Naive B cell (primary cell): ENCODE measurements at regions not wholly inside any gene's neighbourhood (a gene's known extent, or its start where the extent isn't known, plus 50 kb on each side); places are given as distances from the start of the nearest gene placed in this dataset.
A peak's percentile ranks its signal among the peaks of the same experiment; 100 is the strongest.

Source experiments
- ATAC-seq, 2 donors: fragments of 150-1000 bp; cut with Tn5 transposase; 2 replicates each; pipeline ENCODE4 v1.10.0; 2021; ENCODE audit warnings: low read depth in 2 of 2, mild to moderate bottlenecking in 2 of 2, moderate library complexity in 2 of 2
- DNase-seq: peaks from one replicate; pipeline ENCODE4 v3.0.0; 2022
- H3K27ac Mint-ChIP-seq, 6 donors: one replicate each; pipeline ENCODE4 v1.8.0; 2020 to 2022; ENCODE audit warnings: mild to moderate bottlenecking in 6 of 6, mixed read lengths in 6 of 6, moderate library complexity in 5 of 6, inconsistent platforms in 2 of 6
- H3K27me3 Mint-ChIP-seq, 3 donors: one replicate each; pipeline ENCODE4 v1.8.0; 2021 to 2022; ENCODE audit warnings: mixed read lengths in 3 of 3, mild to moderate bottlenecking in 1 of 3
- H3K36me3 Mint-ChIP-seq, 2 donors: one replicate each; pipeline ENCODE4 v1.8.0; 2020 to 2022; ENCODE audit warnings: mixed read lengths in 2 of 2, inconsistent platforms in 1 of 2, mild to moderate bottlenecking in 1 of 2
- H3K4me1 Mint-ChIP-seq, 3 donors: one replicate each; pipeline ENCODE4 v1.8.0; 2020 to 2022; ENCODE audit warnings: mixed read lengths in 3 of 3, inconsistent platforms in 1 of 3, mild to moderate bottlenecking in 1 of 3, moderate library complexity in 1 of 3
- H3K4me3 Mint-ChIP-seq, 8 donors: one replicate each; pipeline ENCODE4 v1.8.0; 2020 to 2022; ENCODE audit warnings: mild to moderate bottlenecking in 8 of 8, mixed read lengths in 8 of 8, moderate library complexity in 8 of 8, inconsistent platforms in 2 of 8
- H3K9me3 Mint-ChIP-seq, 7 donors: one replicate each; pipeline ENCODE4 v1.8.0; 2020 to 2022; ENCODE audit warnings: mixed read lengths in 7 of 7, mild to moderate bottlenecking in 5 of 7, inconsistent platforms in 2 of 7, moderate library complexity in 1 of 7

DNA sequence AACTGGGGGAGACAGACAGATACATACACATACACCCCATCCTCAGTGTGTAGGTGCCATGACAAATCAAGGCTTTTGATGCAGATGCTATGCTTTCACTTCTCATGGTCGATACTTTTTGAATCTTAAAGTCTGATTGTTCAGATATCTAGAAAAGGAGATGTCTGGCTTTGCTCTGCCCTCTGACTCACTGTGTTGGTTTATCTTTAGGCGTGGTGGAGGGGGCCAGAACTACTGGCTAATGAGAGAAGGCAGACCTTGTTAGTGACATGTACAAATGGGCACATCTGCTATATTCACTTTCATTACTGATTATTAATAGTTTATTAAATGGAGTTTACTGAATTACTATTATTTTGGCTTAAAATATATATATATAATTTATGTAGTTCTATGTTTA lies 444.3 kb upstream of the RGS6 start:
- Mint-ChIP-seq H3K4me3 (no peak overlapping the region), H3K36me3 (peaks cover 0 to 16% of the 10 kb centered on the region in 2 donors), H3K27ac (peak overlapping the region in 1 of 6 donors; percentile 52), H3K9me3 (no peaks in the 10 kb centered on the region), H3K27me3 (no peaks in the 10 kb centered on the region), H3K4me1 (peaks cover 34 to 45% (median 35%) of the 10 kb centered on the region in 3 donors)
- no peak for ATAC-seq
- DNase-seq, result no peak

DNA sequence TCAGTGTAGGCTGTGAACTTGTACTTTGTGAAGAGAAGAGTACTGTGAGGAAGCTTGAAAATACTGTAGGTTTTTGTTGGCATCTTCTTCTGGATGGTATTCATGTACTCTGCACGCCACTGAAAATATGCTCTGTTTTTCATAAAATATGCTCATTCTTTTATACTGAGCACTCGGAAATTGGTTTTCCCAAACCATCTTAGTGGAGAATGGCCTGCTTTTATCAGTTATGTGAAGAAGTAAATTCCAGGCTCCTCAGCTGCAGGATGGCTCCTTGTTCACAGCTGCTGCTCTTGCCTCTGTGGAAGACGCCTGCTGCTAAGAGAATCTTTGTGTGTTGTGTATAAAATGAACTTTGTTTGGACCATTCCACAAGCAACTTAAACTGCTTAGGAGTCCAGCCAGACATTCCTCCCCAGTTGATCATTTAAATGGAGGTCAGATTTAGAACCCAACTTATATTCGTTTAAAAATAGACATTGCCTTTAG lies 443.5 kb upstream of the RGS6 start:
- H3K4me1 Mint-ChIP-seq, result peaks cover 31 to 42% (median 35%) of the 10 kb centered on the region in 3 donors
- no peak for DNase-seq
- no peaks in the 10 kb centered on the region for H3K9me3 Mint-ChIP-seq
- ATAC-seq, result no peak
- H3K27ac Mint-ChIP-seq, result peak overlapping the region in 1 of 6 donors; percentile 6
- peaks cover 0 to 16% of the 10 kb centered on the region in 2 donors for H3K36me3 Mint-ChIP-seq
- no peak overlapping the region for H3K4me3 Mint-ChIP-seq
- H3K27me3 Mint-ChIP-seq, result no peaks in the 10 kb centered on the region

DNA sequence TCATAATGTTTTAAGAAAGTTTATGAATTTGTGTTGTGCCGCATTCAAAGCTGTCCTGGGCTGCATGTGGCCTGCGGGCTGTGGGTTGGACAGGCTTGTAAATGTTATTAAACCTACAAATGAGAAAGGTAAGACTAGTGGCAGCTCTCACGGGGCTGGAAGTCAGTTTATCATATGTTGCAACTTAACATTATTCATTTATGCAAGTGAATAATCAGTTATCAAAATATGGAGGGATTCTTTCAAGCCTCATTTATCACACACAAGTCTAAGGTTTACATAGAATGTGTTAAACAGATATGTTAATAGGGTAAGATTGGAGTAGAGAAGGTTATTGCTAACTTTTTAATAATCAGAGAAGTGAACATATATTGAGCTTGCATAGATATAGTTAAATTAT lies 442.5 kb upstream of the RGS6 start:
- no peaks in the 10 kb centered on the region for H3K9me3 Mint-ChIP-seq
- H3K4me3 Mint-ChIP-seq, result no peak overlapping the region
- peak overlapping the region in 3 of 6 donors; percentile 1 to 85 (median 45) for H3K27ac Mint-ChIP-seq
- no peak for DNase-seq
- no peak for ATAC-seq
- no peaks in the 10 kb centered on the region for H3K27me3 Mint-ChIP-seq
- H3K36me3 Mint-ChIP-seq, result peaks cover 0 to 16% of the 10 kb centered on the region in 2 donors
- H3K4me1 Mint-ChIP-seq, result peaks cover 33 to 44% (median 40%) of the 10 kb centered on the region in 3 donors

DNA sequence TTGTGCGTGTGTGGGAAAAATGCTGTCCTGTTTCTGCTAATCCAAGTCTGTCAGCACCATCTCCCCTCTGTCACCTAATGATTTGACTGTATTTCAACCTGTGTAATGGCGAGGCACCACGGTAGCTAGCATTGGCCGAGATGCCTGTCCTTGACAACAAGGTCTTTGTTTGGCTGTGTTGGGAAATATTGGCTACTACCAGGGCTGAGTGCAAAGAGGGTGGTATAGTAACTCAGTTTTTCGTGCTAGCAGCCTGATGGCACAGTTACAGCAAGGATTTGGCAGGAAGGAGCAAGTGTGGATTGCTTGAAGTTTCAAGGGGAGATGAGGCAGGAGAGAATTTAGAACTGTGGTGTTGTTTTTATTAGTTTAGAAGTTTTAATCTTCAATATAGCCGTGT lies 440.3 kb upstream of the RGS6 start:
- no peak overlapping the region for H3K4me3 Mint-ChIP-seq
- H3K4me1 Mint-ChIP-seq, result peaks cover 25 to 44% (median 40%) of the 10 kb centered on the region in 3 donors
- no peaks in the 10 kb centered on the region for H3K27me3 Mint-ChIP-seq
- H3K9me3 Mint-ChIP-seq, result peaks cover 0 to 8% (median 0%) of the 10 kb centered on the region in 7 donors
- peak overlapping the region in 2 of 6 donors; percentile 11 to 89 for H3K27ac Mint-ChIP-seq
- no peak for ATAC-seq
- DNase-seq, result no peak
- peaks cover 0 to 17% of the 10 kb centered on the region in 2 donors for H3K36me3 Mint-ChIP-seq

DNA sequence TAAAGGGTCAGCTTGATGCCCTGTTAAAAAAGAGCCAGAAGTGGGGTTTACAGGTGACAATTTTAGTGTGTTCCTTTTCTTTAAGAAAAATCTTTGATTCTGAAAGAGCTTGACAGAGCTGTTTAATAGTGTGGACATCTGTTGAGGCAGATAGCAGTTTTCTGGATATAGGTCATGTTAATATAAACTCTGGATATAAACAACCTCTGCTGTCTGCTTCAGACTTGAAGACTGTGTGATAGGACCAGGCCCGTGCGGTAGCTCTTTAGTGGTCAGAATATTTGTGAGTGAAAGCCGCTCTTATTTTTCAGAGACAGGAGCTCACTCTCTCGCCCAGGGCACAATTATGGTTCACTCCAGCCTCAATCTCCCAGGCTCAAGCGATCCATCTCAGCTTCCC lies 439.9 kb upstream of the RGS6 start:
- H3K4me3 Mint-ChIP-seq, result no peak overlapping the region
- H3K27me3 Mint-ChIP-seq, result no peaks in the 10 kb centered on the region
- peaks cover 24 to 41% (median 39%) of the 10 kb centered on the region in 3 donors for H3K4me1 Mint-ChIP-seq
- H3K36me3 Mint-ChIP-seq, result peaks cover 0 to 13% of the 10 kb centered on the region in 2 donors
- peaks cover 0 to 8% (median 0%) of the 10 kb centered on the region in 7 donors for H3K9me3 Mint-ChIP-seq
- DNase-seq (no peak), ATAC-seq (no peak)
- H3K27ac Mint-ChIP-seq, result peak overlapping the region in 1 of 6 donors; percentile 89

DNA sequence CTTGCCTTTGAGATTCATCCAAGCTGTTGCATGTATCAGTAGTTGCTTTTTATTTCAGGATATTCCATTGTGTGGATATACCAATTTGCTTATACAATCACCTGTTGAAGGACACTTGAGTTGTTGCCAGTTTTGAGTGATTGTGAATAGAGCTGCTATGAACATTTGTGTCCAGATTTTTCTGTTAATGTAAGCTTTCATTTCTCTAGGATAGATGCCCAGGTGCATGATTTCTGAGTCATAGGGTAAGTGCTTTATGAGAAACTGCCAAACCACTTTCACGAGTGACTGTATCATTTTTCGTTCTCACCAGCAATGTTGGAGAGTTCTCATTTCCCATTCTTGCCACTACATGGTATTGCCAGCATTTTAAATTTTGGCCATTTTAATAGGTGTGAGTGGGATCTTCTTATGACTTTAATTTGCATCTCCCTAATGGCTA lies 434.6 kb upstream of the RGS6 start:
- Mint-ChIP-seq H3K9me3 (peaks cover 0 to 8% (median 0%) of the 10 kb centered on the region in 7 donors), H3K4me3 (no peak overlapping the region), H3K27ac (peak overlapping the region in 2 of 6 donors; percentile 81 to 87), H3K27me3 (no peaks in the 10 kb centered on the region), H3K36me3 (peaks cover 0 to 9% of the 10 kb centered on the region in 2 donors), H3K4me1 (peaks cover 26 to 60% (median 59%) of the 10 kb centered on the region in 3 donors)
- DNase-seq (no peak), ATAC-seq (no peak)

DNA sequence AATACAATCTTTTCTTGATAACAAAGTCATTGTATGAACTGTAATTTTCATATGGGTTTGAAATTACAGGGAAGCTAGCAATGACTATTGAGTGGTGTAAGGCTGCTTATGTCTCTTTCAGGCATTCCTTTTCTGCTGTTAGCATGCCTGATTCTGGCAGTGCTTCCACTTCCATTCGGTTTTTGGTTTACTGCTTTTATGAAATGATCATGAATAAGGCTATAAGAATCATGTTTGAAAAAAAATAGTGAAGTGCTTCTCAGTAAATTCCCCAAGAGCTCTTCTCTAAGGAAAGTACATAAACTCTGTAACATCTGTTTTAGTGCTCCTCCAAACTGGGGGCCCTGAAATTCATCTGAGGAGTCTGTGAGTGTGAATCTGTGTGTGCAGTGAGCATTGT lies 434.0 kb upstream of the RGS6 start:
- H3K27ac Mint-ChIP-seq, result peak overlapping the region in 3 of 6 donors; percentile 1 to 87 (median 81)
- no peak overlapping the region for H3K4me3 Mint-ChIP-seq
- H3K4me1 Mint-ChIP-seq, result peaks cover 26 to 55% (median 53%) of the 10 kb centered on the region in 3 donors

DNA sequence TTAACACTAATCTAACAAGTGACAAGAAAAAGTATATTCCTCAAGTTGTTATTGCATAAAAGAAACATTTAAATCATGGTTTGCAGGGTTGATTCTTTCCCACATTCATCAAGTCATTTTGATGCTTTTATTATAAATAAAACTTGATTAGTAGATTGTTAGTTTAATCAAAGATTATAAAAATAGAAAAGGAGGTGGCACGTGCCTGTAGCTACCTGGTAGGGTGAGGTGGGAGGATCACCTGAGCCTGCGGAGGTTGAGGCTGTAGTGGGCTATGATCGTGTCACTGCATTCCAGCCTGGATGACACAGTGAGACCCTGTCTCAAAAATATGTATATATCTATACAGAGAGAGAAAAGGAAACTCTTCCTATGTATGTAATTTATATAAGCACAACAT lies 433.2 kb upstream of the RGS6 start:
- ATAC-seq (no peak), DNase-seq (no peak)
- H3K27ac Mint-ChIP-seq, result peak overlapping the region in 1 of 6 donors; percentile 28
- peaks cover 0 to 9% of the 10 kb centered on the region in 2 donors for H3K36me3 Mint-ChIP-seq
- H3K4me1 Mint-ChIP-seq, result peaks cover 24 to 52% (median 50%) of the 10 kb centered on the region in 3 donors
- no peak overlapping the region for H3K4me3 Mint-ChIP-seq
- H3K27me3 Mint-ChIP-seq, result no peaks in the 10 kb centered on the region
- H3K9me3 Mint-ChIP-seq, result peaks cover 0 to 8% (median 0%) of the 10 kb centered on the region in 7 donors

More for the DNA sequence above, 434.0 kb upstream of the RGS6 start:
- Mint-ChIP-seq H3K9me3 (peaks cover 0 to 8% (median 0%) of the 10 kb centered on the region in 7 donors), H3K27me3 (no peaks in the 10 kb centered on the region), H3K36me3 (peaks cover 0 to 9% of the 10 kb centered on the region in 2 donors)
- DNase-seq (no peak), ATAC-seq (no peak)

DNA sequence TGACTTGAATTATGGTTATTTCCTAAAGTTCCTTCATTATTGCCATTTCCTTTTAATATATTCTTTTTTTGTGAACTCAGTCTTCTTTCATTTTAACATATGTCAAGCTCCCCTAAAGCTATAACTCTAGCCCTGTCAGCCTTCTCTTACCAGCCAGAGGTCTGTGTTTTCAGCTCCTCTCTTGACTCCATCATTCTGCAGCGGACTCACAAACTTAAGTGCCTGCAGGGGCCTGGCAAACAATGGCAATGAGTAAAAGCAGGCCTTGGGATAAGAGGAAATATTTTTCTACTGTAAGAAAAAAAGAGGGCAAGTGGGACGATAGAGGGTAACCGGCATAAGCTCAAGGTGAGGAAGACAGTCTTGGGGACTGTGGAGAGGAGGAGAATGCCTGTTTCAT lies 424.5 kb upstream of the RGS6 start:
- Mint-ChIP-seq H3K9me3 (no peaks in the 10 kb centered on the region), H3K4me3 (no peak overlapping the region), H3K27ac (peak overlapping the region in 4 of 6 donors; percentile 16 to 81 (median 51)), H3K4me1 (peaks cover 21 to 30% (median 23%) of the 10 kb centered on the region in 3 donors), H3K36me3 (peaks cover 3 to 17% of the 10 kb centered on the region in 2 donors), H3K27me3 (no peaks in the 10 kb centered on the region)
- no peak for DNase-seq
- ATAC-seq, result no peak

DNA sequence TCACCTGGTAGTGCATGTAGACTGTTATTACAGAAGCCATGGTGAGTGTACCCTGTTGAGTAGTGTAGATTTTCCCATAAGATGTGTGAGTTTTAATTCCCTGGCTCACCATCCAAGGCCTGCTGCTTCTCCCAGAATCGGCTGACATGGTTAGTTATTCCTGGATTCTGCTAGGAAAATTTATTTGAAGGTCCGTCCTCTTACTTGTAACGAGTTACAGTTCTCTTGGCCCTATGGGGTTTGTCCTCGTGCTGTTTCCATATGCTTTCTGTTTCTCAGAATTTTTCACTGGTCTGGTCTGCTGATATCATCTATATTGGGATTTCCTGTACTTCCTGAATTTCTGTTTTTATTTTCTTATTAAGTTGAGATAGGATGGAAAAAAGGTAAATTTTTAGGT lies 423.3 kb upstream of the RGS6 start:
- peaks cover 8 to 21% of the 10 kb centered on the region in 2 donors for H3K36me3 Mint-ChIP-seq
- H3K4me3 Mint-ChIP-seq, result no peak overlapping the region
- peaks cover 23 to 30% (median 25%) of the 10 kb centered on the region in 3 donors for H3K4me1 Mint-ChIP-seq
- DNase-seq, result no peak
- H3K27ac Mint-ChIP-seq, result peak overlapping the region in 1 of 6 donors; percentile 38
- no peaks in the 10 kb centered on the region for H3K9me3 Mint-ChIP-seq
- no peaks in the 10 kb centered on the region for H3K27me3 Mint-ChIP-seq
- ATAC-seq, result no peak

DNA sequence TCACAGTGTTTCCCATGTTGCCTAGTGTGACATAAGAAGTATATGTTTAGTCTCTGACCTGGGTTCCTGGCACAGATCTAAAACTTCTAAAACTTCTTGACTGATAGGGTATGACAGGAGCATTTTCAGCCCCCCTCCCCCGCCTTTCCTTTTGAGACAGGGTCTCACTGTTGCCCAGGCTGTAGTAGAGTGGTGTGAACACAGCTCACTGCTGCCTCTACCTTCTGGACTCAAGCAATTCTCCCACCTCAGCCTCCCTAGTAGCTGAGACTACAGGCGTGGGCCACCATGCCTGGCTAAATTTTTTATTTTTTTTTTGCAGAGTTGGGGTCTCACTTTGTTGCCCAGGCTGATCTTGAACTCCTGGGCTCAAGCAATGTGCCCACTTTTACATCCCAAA lies 421.1 kb upstream of the RGS6 start:
- H3K4me3 Mint-ChIP-seq, result no peak overlapping the region
- peaks cover 19 to 37% (median 30%) of the 10 kb centered on the region in 3 donors for H3K4me1 Mint-ChIP-seq
- ATAC-seq, result no peak
- H3K9me3 Mint-ChIP-seq, result no peaks in the 10 kb centered on the region
- H3K27ac Mint-ChIP-seq, result peak overlapping the region in 4 of 6 donors; percentile 7 to 77 (median 50)
- H3K27me3 Mint-ChIP-seq, result no peaks in the 10 kb centered on the region
- no peak for DNase-seq
- peaks cover 8 to 20% of the 10 kb centered on the region in 2 donors for H3K36me3 Mint-ChIP-seq

DNA sequence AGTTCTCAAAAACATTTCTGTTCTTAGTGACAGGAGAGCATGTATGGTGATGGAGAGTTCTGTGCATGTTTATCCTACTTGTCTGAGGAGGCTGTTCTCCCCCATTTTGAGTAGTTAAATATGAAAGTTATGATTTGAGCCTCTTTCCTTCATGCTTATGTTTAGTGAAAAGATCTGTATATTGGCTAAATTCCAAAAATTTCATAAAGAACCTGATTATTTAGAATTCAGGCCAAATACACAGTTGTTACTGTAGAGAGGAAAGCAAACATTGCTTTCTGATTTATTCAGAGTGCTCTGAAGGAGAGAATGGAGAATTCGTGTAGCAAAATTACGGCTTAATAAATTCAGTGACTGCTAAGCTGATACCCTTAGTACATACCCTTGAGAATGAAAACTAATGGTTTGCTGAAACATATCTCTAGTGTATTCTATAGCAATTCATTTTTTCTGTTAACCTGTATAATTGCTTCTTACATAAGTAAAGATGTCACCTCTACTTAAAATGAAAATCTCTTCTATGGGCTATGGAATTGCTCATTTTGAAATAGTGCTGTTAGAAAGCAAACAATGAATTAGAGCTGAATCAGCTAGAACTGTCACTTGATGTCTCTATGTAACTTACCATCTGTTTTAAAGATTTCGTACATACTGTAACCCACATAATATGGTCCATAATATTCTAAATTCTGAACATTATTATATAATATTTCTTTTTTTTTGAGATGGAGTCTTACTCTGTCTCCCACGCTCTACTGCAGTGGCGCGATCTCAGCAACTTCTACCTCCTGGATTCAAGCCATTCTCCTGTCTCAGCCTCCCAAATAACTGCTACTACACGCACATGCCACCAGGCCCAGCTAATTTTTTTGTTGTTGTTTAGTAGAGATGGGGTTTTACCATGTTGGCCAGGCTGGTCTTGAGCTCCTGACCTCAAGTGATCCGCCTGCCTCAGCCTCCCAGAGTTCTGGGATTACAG lies 417.0 kb upstream of the RGS6 start:
- no peak for DNase-seq
- Mint-ChIP-seq H3K36me3 (peaks cover 19 to 36% of the 10 kb centered on the region in 2 donors), H3K9me3 (peaks cover 0 to 6% (median 0%) of the 10 kb centered on the region in 7 donors), H3K27ac (peak overlapping the region in 3 of 6 donors; percentile 40 to 64 (median 50)), H3K4me1 (peaks cover 6 to 22% (median 20%) of the 10 kb centered on the region in 3 donors), H3K4me3 (no peak overlapping the region), H3K27me3 (no peaks in the 10 kb centered on the region)
- no peak for ATAC-seq

DNA sequence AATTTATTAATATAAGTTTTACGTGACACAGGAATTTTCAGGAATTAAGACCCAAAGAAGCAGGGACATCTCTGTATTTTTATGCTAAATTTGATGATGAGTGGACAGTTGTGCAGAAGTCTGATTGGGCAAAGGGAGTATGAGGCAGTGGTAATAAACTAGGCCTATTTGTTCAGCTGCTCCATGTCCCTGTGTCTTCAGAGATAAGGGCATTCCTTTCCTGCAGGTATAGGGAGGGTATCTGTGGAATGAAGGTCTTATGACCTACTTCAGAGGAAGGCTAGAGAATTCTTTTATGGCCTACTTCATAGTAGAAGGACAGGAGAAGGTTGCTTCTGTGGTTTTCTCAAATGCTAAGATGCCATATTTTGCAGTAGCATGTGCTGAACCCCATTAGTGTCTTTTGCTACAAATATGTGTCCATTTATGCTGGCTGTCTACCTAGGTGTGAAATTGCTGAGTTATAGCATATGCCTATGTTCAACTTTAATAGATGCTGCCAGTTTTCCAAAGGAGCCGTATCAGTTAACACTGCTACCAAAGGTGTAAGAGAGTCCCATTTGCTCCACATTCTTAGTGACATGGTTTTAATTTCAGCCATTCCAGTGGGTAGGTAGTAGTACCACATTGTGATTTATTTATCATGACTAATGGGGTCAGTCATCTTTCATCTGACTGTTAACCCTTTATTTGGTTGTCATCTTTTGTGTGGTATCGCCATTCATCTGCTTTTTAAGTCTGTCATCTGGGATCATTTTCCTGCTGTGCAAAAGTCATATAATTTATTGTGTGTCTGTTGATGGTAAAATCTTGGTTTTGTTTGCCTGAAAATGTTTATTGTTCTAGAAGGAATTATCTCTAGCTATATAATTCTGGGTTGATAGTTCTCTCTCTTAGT lies 410.7 kb upstream of the RGS6 start:
- H3K27ac Mint-ChIP-seq, result peak overlapping the region in 2 of 6 donors; percentile 11 to 60
- H3K36me3 Mint-ChIP-seq, result peaks cover 18 to 22% of the 10 kb centered on the region in 2 donors
- ATAC-seq (no peak), DNase-seq (no peak)
- H3K4me3 Mint-ChIP-seq, result no peak overlapping the region
- H3K9me3 Mint-ChIP-seq, result peaks cover 0 to 6% (median 0%) of the 10 kb centered on the region in 7 donors
- H3K27me3 Mint-ChIP-seq, result no peaks in the 10 kb centered on the region
- H3K4me1 Mint-ChIP-seq, result peaks cover 36 to 44% (median 36%) of the 10 kb centered on the region in 3 donors
